ENCODE measurements at regions not wholly inside any gene's neighbourhood (a gene's known extent, or its start where the extent isn't known, plus 50 kb on each side); places are given as distances from the start of the nearest gene placed in this dataset.

DNA sequence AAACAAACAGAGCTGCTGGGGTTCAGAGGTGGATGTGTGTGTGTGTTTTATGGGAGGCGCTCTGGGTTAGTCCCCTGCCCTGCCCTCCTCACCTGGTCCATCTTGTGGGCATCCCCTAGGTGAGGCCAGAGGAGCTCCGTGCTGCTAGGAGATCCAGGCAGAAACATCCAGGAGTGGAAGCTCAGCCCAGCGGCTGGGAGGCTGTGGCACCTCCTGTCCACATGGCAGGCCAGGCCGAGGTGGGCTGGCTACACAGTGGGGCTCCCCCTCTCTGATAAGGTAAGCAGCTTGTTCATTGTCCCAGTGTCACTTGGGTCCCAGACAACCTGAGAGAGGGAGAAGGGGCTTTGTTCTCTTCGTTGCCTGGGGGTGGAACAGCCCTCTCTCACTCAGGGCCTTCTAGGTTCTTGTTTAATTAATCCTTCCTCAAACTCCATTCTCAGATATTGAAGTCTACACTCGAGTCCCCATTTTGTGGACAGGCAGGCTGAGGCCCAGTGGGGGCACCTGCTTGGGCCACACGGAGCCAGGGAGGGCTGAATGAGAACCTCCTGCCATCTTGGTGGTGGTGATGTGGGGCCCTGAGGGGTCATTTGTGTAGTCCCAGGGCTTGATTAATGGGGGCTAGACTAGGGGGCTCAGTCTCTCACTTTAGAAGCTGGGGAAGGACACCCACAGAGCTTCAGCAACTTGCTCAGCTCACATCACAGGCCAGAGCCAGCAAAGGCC is 216.8 kb upstream of the GPR26 start:
- WGBS = 80% methylated on average over 7 of the region's 7 CpGs
- Histone ChIP-seq H3K36me3 (no peaks in the 10 kb centered on the region), H3K4me3 (no peak overlapping the region), H3K9me3 (no peaks in the 10 kb centered on the region), H3K27me3 (replicated peaks; ENCODE audit: insufficient read depth) (peaks cover 3% of the 10 kb centered on the region), H3K4me1 (replicated peaks) (no peaks in the 10 kb centered on the region), H3K27ac (no peak overlapping the region)
- no peak for DNase-seq (ENCODE audit: low spot score)
- intact Hi-C loops (cut with DNase I) = no loop called here
- TF ChIP-seq POLR2AphosphoS5 (IDR thresholded peaks at IDR 0.05) (no peak), POLR2A (IDR thresholded peaks at IDR 0.05) (no peak)
- TF ChIP-seq, protein P1, sequence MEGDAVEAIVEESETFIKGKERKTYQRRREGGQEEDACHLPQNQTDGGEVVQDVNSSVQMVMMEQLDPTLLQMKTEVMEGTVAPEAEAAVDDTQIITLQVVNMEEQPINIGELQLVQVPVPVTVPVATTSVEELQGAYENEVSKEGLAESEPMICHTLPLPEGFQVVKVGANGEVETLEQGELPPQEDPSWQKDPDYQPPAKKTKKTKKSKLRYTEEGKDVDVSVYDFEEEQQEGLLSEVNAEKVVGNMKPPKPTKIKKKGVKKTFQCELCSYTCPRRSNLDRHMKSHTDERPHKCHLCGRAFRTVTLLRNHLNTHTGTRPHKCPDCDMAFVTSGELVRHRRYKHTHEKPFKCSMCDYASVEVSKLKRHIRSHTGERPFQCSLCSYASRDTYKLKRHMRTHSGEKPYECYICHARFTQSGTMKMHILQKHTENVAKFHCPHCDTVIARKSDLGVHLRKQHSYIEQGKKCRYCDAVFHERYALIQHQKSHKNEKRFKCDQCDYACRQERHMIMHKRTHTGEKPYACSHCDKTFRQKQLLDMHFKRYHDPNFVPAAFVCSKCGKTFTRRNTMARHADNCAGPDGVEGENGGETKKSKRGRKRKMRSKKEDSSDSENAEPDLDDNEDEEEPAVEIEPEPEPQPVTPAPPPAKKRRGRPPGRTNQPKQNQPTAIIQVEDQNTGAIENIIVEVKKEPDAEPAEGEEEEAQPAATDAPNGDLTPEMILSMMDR (IDR thresholded peaks at IDR 0.05) = no peak

DNA sequence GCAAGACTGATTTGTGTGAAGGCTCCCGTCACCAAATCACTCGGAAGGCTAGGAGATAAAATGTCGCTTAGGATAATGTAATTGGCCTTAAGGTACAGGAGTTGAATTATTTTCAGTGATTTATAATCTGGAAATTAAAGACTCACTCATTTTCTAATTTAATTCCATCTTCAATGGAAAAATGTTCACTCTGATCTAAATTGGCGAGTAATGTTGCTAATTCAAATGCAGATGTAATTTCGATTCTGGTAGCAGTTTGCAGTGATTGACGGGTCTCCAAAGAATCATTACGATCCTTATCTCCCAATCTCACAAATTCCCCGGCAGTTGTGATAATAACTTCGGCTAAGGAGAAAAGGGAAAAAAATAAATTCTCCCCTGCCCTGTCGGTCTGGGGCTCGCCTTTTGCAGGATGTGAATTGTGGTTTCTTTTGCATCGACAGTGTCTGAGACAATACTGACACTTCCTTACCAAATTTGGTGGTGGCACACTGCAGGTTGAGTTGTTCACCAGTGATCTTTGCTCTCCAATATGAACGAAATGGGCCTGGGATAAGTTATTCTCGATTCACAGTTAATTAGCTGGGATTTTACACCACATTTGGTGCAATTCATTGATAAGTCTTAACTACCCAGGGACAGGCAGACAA is 215.1 kb upstream of the GPR26 start:
- Histone ChIP-seq H3K9me3 (no peaks in the 10 kb centered on the region), H3K4me1 (replicated peaks) (no peaks in the 10 kb centered on the region), H3K4me3 (no peak overlapping the region), H3K36me3 (no peaks in the 10 kb centered on the region), H3K27ac (no peak overlapping the region), H3K27me3 (replicated peaks; ENCODE audit: insufficient read depth) (peaks cover 3% of the 10 kb centered on the region)
- no peak for DNase-seq (ENCODE audit: low spot score)
- intact Hi-C loops (cut with DNase I) = no loop called here
- 68% methylated on average over 14 of the region's 14 CpGs for WGBS
- no peak for TF ChIP-seq POLR2A (IDR thresholded peaks at IDR 0.05)
- TF ChIP-seq POLR2AphosphoS5 (IDR thresholded peaks at IDR 0.05) = no peak
- TF ChIP-seq, protein P1 (IDR thresholded peaks at IDR 0.05) = no peak

DNA sequence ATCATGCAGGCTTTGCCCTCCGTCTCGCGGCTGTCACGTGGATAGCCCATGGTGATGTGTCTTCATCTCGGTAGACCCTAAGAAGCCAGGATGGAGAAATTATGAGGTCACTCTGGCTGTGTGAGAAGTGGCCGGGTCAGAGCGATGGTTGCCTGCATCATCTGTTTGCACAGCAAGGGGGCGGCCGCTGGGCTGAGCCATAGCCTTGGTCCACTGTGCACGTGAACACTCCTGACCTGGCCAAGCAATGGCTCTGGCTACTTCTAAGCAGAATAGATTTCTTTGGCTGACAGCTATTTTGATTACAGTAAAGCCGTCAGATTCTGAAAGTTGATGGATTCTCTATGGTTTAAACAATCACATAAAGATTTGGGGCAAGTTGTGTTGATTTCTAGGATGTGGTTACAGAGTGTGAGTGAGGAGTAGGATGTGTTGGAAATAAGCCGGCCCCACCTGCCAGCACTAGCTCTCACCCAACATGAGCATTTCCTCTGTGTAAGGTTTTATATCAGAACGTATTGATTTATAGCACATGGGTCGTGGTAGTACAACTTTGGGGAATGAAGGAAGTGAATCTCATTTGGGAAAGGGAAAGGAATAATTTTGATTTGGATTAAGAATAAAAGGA is 214.4 kb upstream of the GPR26 start:
- Histone ChIP-seq H3K36me3 (no peaks in the 10 kb centered on the region), H3K4me3 (no peak overlapping the region), H3K27ac (no peak overlapping the region), H3K27me3 (replicated peaks; ENCODE audit: insufficient read depth) (peaks cover 3% of the 10 kb centered on the region), H3K4me1 (replicated peaks) (no peaks in the 10 kb centered on the region), H3K9me3 (no peaks in the 10 kb centered on the region)
- DNase-seq (ENCODE audit: low spot score) = no peak
- TF ChIP-seq, protein P1 (IDR thresholded peaks at IDR 0.05) = no peak
- TF ChIP-seq POLR2AphosphoS5 (IDR thresholded peaks at IDR 0.05) (no peak), POLR2A (IDR thresholded peaks at IDR 0.05) (no peak)
- intact Hi-C loops (cut with DNase I) = no loop called here
- WGBS = 63% methylated on average over 14 of the region's 14 CpGs

DNA sequence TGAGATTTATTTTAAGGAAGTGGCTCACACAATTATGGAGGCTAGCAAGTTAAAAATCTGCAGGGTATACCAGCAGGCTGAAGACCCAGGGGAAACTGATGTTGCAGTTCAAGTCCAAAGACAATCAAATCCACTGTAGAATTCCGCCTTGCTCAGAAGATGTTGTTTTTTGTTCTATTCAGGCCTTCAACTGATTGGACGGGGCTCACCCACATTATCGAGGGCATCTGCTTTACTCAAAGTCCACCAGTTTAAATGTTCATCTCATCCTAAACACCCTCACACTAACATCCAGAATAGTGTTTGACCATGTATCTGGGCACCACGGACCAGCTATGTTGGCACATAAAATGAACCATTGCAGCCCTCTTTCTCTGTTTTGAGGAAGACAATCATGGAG is 211.2 kb upstream of the GPR26 start:
- Histone ChIP-seq H3K27ac (no peak overlapping the region), H3K4me3 (no peak overlapping the region), H3K9me3 (no peaks in the 10 kb centered on the region), H3K27me3 (replicated peaks; ENCODE audit: insufficient read depth) (peaks cover 3% of the 10 kb centered on the region), H3K4me1 (replicated peaks) (no peaks in the 10 kb centered on the region), H3K36me3 (no peaks in the 10 kb centered on the region)
- WGBS = 96% methylated on average over 4 of the region's 4 CpGs
- no peak for DNase-seq (ENCODE audit: low spot score)
- TF ChIP-seq, protein P1 (IDR thresholded peaks at IDR 0.05) = no peak
- TF ChIP-seq POLR2AphosphoS5 (IDR thresholded peaks at IDR 0.05) (no peak), POLR2A (IDR thresholded peaks at IDR 0.05) (no peak)
- intact Hi-C loops (cut with DNase I) = no loop called here
